GM23338 (cell line): ENCODE measurements at regions not wholly inside any gene's neighbourhood (a gene's known extent, or its start where the extent isn't known, plus 50 kb on each side); places are given as distances from the start of the nearest gene placed in this dataset.

Source experiments
- ATAC-seq: fragments of 200-7000 bp; cut with Tn5 transposase; 3 replicates; pipeline ENCODE4 v1.9.1; 2020
- DNase-seq: peaks from one replicate; pipeline ENCODE4 v3.0.0-alpha.2; 2015; ENCODE audit warnings: low spot score
- H2AFZ ChIP-seq: fragments of 200-600 bp; sonication (generic); 2 replicates; pipeline ENCODE4 v1.8.0; 2016; ENCODE audit warnings: antibody characterized with exemption, mild to moderate bottlenecking, moderate library complexity
- H3F3A ChIP-seq: fragments of 200-600 bp; sonication (generic); replicated peaks from 2 replicates; pipeline ENCODE4 v1.8.0; 2017; ENCODE audit warnings: antibody characterized with exemption, mixed run types, low read depth
- H3K27ac ChIP-seq: fragments of 200-600 bp; sonication (generic); 2 replicates; pipeline ENCODE4 v1.6.1; 2016; ENCODE audit warnings: low read depth
- H3K27me3 ChIP-seq: fragments of 200-600 bp; sonication (generic); 2 replicates; pipeline ENCODE4 v1.8.0; 2016; ENCODE audit warnings: mild to moderate bottlenecking, mixed run types, moderate library complexity; ENCODE audit not compliant: insufficient read depth
- H3K36me3 ChIP-seq: fragments of 200-600 bp; sonication (generic); 2 replicates; pipeline ENCODE4 v1.8.0; 2016; ENCODE audit warnings: mild to moderate bottlenecking; ENCODE audit not compliant: insufficient read depth
- H3K4me1 ChIP-seq: fragments of 200-600 bp; sonication (generic); 2 replicates; pipeline ENCODE4 v1.8.0; 2016; ENCODE audit warnings: mild to moderate bottlenecking, moderate library complexity; ENCODE audit not compliant: insufficient read depth
- H3K4me2 ChIP-seq: fragments of 200-600 bp; sonication (generic); 2 replicates; pipeline ENCODE4 v1.7.1; 2017; ENCODE audit warnings: mixed run types
- H3K4me3 ChIP-seq: fragments of 200-600 bp; sonication (generic); 2 replicates; pipeline ENCODE4 v1.6.1; 2016; ENCODE audit warnings: mixed run types
- H3K79me2 ChIP-seq: fragments of 200-600 bp; sonication (generic); replicated peaks from 2 replicates; pipeline ENCODE4 v1.8.0; 2017; ENCODE audit warnings: mild to moderate bottlenecking; ENCODE audit not compliant: insufficient read depth
- H3K9me2 ChIP-seq: fragments of 200-600 bp; sonication (generic); 2 replicates; pipeline ENCODE4 v1.8.0; 2017; ENCODE audit not compliant: insufficient read depth
- H4K20me1 ChIP-seq: fragments of 200-600 bp; sonication (generic); replicated peaks from 2 replicates; pipeline ENCODE4 v1.8.0; 2017; ENCODE audit warnings: mild to moderate bottlenecking; ENCODE audit not compliant: insufficient read depth
- H3K27ac Mint-ChIP-seq: 2 replicates; pipeline ENCODE4 v1.8.0; 2020; ENCODE audit warnings: inconsistent platforms, mild to moderate bottlenecking, moderate library complexity, mixed read lengths
- H3K27me3 Mint-ChIP-seq: 3 replicates; pipeline ENCODE4 v1.8.0; 2022; ENCODE audit warnings: low read depth, mild to moderate bottlenecking, moderate library complexity, mixed read lengths, inconsistent platforms; ENCODE audit not compliant: insufficient read depth, poor library complexity
- H3K36me3 Mint-ChIP-seq: 3 replicates; pipeline ENCODE4 v1.8.0; 2021; ENCODE audit warnings: low read depth, mild to moderate bottlenecking, inconsistent platforms, moderate library complexity, mixed read lengths
- H3K4me1 Mint-ChIP-seq: 3 replicates; pipeline ENCODE4 v1.8.0; 2020; ENCODE audit warnings: mild to moderate bottlenecking, inconsistent platforms, mixed read lengths
- H3K4me3 Mint-ChIP-seq: 3 replicates; pipeline ENCODE4 v1.8.0; 2021; ENCODE audit warnings: moderate library complexity, mild to moderate bottlenecking, inconsistent platforms, mixed read lengths
- H3K9me3 Mint-ChIP-seq: 3 replicates; pipeline ENCODE4 v1.8.0; 2020; ENCODE audit warnings: moderate library complexity, mild to moderate bottlenecking, inconsistent platforms, mixed read lengths
- CREB1 ChIP-seq: fragments of 250-450 bp; sonication (Bioruptor Pico); IDR thresholded peaks from 2 replicates; pipeline ENCODE4 v1.5.0; 2020; ENCODE audit warnings: low read depth, mild to moderate bottlenecking, moderate library complexity
- EZH2 ChIP-seq: fragments of 200-600 bp; sonication (generic); IDR thresholded peaks from one replicate; pipeline ENCODE4 v1.8.0; 2017; ENCODE audit warnings: antibody characterized with exemption, mild to moderate bottlenecking, low read depth; ENCODE audit not compliant: unreplicated experiment
- EZH2phosphoT487 ChIP-seq: fragments of 200-600 bp; sonication (generic); IDR thresholded peaks from one replicate; pipeline ENCODE4 v1.8.1; 2018; ENCODE audit warnings: antibody characterized with exemption; ENCODE audit not compliant: unreplicated experiment
- JUNB ChIP-seq: IDR thresholded peaks from one replicate; pipeline ENCODE4 v1.6.1; 2016; ENCODE audit warnings: antibody characterized with exemption; ENCODE audit not compliant: unreplicated experiment
- NANOG ChIP-seq: IDR thresholded peaks from 2 replicates; pipeline ENCODE4 v1.6.1; 2016; ENCODE audit warnings: antibody characterized with exemption, borderline replicate concordance
- POLR2AphosphoS5 ChIP-seq: IDR thresholded peaks from 2 replicates; pipeline ENCODE4 v1.6.1; 2016; ENCODE audit warnings: antibody characterized with exemption, low read depth
- STAT1 ChIP-seq: IDR thresholded peaks from one replicate; pipeline ENCODE4 v1.6.1; 2016; ENCODE audit warnings: antibody characterized with exemption; ENCODE audit not compliant: unreplicated experiment
- ZNF114 ChIP-seq: fragments of 250-450 bp; sonication (Bioruptor Pico); IDR thresholded peaks from 2 replicates; pipeline ENCODE4 v1.5.0; 2020; ENCODE audit warnings: mild to moderate bottlenecking, moderate library complexity
- ZNF331 ChIP-seq: fragments of 250-450 bp; sonication (Bioruptor Pico); IDR thresholded peaks from 2 replicates; pipeline ENCODE4 v1.5.0; 2020; ENCODE audit warnings: low read depth, mild to moderate bottlenecking, moderate library complexity
- TF ChIP-seq, protein P1 (sequence below): IDR thresholded peaks from 2 replicates; pipeline ENCODE4 v1.6.1; 2016; ENCODE audit warnings: antibody characterized with exemption
- TF ChIP-seq, protein P2 (sequence below): fragments of 250-450 bp; sonication (Bioruptor Pico); IDR thresholded peaks from 2 replicates; pipeline ENCODE4 v1.5.0; 2020; ENCODE audit warnings: mild to moderate bottlenecking, moderate library complexity
- TF ChIP-seq, protein P3 (sequence below): IDR thresholded peaks from one replicate; pipeline ENCODE4 v1.6.1; 2018; ENCODE audit warnings: antibody characterized with exemption; ENCODE audit not compliant: unreplicated experiment
- TF ChIP-seq, protein P4 (sequence below), 2 experiments: fragments of 200-600 bp in 1 of 2; sonication (generic) in 1 of 2; conservative IDR thresholded peaks; 2 replicates each; pipeline versions ENCODE4 v1.5.1 to v1.6.1; 2016 to 2017; ENCODE audit warnings: antibody characterized with exemption in 2 of 2, low read depth in 2 of 2, mild to moderate bottlenecking in 2 of 2, moderate library complexity in 1 of 2

DNA sequence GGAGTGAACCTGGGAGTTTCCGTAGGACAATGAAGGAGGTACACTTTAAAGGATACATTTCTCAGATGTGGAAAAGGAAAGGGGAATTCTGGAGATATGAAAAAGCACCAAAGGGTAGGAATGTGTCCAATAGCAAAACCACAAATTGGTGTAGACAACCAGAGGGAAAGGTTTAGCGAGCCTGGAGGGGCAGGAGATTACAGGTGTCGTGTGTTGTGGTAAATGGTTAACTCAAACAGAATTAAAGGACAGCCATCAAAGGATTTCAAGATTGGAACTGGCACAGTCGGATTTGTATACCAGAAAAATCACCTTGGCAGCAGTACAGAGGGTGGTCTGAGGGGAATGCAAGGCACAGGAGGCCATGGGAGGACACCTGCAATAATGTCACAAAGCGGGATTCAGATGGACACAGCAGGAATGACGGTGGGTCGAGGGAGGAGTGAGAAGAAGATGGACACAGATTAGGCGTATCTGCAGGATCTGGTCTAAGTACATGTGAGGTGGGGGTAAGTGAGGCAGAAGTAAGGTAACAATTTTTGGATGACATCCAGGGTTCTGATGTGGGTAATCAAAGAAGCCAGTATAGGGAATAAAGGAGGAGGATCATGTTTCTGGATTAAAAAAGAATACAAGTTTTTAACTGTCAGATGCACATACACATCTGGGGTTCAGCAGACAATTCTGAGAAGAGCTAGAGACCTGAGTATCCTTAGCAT lies 361.6 kb downstream of the KLF12 start:
- no peak overlapping the region for H3K4me3 ChIP-seq
- no peaks in the 10 kb centered on the region for H3K79me2 ChIP-seq
- H3K4me2 ChIP-seq, result no peak overlapping the region
- no peaks in the 10 kb centered on the region for H3K9me2 ChIP-seq
- peaks cover 3% of the 10 kb centered on the region; the same call in 1 of the 2 replicates for H3K4me1 ChIP-seq
- no peaks in the 10 kb centered on the region for H3K27me3 ChIP-seq
- DNase-seq, result no peak
- H3F3A ChIP-seq, result no peaks in the 10 kb centered on the region
- no peaks in the 10 kb centered on the region for H3K36me3 Mint-ChIP-seq
- H3K9me3 Mint-ChIP-seq, result no peaks in the 10 kb centered on the region
- H3K27me3 Mint-ChIP-seq, result peaks cover 2% of the 10 kb centered on the region
- TF ChIP-seq ZNF114 (CRISPR knock-in tag) (no peak), CREB1 (no peak), JUNB (no peak), ZNF331 (CRISPR knock-in tag) (no peak), EZH2 (no peak), STAT1 (no peak), POLR2AphosphoS5 (no peak), EZH2phosphoT487 (no peak), NANOG (no peak)
- TF ChIP-seq, protein P1, sequence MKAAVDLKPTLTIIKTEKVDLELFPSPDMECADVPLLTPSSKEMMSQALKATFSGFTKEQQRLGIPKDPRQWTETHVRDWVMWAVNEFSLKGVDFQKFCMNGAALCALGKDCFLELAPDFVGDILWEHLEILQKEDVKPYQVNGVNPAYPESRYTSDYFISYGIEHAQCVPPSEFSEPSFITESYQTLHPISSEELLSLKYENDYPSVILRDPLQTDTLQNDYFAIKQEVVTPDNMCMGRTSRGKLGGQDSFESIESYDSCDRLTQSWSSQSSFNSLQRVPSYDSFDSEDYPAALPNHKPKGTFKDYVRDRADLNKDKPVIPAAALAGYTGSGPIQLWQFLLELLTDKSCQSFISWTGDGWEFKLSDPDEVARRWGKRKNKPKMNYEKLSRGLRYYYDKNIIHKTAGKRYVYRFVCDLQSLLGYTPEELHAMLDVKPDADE, result no peak
- TF ChIP-seq, protein P2, sequence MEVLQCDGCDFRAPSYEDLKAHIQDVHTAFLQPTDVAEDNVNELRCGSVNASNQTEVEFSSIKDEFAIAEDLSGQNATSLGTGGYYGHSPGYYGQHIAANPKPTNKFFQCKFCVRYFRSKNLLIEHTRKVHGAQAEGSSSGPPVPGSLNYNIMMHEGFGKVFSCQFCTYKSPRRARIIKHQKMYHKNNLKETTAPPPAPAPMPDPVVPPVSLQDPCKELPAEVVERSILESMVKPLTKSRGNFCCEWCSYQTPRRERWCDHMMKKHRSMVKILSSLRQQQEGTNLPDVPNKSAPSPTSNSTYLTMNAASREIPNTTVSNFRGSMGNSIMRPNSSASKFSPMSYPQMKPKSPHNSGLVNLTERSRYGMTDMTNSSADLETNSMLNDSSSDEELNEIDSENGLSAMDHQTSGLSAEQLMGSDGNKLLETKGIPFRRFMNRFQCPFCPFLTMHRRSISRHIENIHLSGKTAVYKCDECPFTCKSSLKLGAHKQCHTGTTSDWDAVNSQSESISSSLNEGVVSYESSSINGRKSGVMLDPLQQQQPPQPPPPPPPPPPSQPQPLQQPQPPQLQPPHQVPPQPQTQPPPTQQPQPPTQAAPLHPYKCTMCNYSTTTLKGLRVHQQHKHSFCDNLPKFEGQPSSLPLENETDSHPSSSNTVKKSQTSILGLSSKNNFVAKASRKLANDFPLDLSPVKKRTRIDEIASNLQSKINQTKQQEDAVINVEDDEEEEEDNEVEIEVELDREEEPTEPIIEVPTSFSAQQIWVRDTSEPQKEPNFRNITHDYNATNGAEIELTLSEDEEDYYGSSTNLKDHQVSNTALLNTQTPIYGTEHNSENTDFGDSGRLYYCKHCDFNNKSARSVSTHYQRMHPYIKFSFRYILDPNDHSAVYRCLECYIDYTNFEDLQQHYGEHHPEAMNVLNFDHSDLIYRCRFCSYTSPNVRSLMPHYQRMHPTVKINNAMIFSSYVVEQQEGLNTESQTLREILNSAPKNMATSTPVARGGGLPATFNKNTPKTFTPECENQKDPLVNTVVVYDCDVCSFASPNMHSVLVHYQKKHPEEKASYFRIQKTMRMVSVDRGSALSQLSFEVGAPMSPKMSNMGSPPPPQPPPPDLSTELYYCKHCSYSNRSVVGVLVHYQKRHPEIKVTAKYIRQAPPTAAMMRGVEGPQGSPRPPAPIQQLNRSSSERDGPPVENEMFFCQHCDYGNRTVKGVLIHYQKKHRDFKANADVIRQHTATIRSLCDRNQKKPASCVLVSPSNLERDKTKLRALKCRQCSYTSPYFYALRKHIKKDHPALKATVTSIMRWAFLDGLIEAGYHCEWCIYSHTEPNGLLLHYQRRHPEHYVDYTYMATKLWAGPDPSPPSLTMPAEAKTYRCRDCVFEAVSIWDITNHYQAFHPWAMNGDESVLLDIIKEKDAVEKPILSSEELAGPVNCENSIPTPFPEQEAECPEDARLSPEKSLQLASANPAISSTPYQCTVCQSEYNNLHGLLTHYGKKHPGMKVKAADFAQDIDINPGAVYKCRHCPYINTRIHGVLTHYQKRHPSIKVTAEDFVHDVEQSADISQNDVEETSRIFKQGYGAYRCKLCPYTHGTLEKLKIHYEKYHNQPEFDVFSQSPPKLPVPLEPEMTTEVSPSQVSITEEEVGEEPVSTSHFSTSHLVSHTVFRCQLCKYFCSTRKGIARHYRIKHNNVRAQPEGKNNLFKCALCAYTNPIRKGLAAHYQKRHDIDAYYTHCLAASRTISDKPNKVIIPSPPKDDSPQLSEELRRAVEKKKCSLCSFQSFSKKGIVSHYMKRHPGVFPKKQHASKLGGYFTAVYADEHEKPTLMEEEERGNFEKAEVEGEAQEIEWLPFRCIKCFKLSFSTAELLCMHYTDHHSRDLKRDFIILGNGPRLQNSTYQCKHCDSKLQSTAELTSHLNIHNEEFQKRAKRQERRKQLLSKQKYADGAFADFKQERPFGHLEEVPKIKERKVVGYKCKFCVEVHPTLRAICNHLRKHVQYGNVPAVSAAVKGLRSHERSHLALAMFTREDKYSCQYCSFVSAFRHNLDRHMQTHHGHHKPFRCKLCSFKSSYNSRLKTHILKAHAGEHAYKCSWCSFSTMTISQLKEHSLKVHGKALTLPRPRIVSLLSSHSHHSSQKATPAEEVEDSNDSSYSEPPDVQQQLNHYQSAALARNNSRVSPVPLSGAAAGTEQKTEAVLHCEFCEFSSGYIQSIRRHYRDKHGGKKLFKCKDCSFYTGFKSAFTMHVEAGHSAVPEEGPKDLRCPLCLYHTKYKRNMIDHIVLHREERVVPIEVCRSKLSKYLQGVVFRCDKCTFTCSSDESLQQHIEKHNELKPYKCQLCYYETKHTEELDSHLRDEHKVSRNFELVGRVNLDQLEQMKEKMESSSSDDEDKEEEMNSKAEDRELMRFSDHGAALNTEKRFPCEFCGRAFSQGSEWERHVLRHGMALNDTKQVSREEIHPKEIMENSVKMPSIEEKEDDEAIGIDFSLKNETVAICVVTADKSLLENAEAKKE, result no peak
- TF ChIP-seq, protein P3, sequence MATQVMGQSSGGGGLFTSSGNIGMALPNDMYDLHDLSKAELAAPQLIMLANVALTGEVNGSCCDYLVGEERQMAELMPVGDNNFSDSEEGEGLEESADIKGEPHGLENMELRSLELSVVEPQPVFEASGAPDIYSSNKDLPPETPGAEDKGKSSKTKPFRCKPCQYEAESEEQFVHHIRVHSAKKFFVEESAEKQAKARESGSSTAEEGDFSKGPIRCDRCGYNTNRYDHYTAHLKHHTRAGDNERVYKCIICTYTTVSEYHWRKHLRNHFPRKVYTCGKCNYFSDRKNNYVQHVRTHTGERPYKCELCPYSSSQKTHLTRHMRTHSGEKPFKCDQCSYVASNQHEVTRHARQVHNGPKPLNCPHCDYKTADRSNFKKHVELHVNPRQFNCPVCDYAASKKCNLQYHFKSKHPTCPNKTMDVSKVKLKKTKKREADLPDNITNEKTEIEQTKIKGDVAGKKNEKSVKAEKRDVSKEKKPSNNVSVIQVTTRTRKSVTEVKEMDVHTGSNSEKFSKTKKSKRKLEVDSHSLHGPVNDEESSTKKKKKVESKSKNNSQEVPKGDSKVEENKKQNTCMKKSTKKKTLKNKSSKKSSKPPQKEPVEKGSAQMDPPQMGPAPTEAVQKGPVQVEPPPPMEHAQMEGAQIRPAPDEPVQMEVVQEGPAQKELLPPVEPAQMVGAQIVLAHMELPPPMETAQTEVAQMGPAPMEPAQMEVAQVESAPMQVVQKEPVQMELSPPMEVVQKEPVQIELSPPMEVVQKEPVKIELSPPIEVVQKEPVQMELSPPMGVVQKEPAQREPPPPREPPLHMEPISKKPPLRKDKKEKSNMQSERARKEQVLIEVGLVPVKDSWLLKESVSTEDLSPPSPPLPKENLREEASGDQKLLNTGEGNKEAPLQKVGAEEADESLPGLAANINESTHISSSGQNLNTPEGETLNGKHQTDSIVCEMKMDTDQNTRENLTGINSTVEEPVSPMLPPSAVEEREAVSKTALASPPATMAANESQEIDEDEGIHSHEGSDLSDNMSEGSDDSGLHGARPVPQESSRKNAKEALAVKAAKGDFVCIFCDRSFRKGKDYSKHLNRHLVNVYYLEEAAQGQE, result no peak
- TF ChIP-seq, protein P4, sequence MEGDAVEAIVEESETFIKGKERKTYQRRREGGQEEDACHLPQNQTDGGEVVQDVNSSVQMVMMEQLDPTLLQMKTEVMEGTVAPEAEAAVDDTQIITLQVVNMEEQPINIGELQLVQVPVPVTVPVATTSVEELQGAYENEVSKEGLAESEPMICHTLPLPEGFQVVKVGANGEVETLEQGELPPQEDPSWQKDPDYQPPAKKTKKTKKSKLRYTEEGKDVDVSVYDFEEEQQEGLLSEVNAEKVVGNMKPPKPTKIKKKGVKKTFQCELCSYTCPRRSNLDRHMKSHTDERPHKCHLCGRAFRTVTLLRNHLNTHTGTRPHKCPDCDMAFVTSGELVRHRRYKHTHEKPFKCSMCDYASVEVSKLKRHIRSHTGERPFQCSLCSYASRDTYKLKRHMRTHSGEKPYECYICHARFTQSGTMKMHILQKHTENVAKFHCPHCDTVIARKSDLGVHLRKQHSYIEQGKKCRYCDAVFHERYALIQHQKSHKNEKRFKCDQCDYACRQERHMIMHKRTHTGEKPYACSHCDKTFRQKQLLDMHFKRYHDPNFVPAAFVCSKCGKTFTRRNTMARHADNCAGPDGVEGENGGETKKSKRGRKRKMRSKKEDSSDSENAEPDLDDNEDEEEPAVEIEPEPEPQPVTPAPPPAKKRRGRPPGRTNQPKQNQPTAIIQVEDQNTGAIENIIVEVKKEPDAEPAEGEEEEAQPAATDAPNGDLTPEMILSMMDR (conservative IDR thresholded peaks at IDR 0.05; ENCODE audit: low read depth in 2 of 2), result no peak
- H3K36me3 ChIP-seq, result no peaks in the 10 kb centered on the region
- ATAC-seq, result no peak
- H4K20me1 ChIP-seq, result no peaks in the 10 kb centered on the region
- no peak overlapping the region for H3K27ac ChIP-seq
- H3K4me3 Mint-ChIP-seq, result no peak overlapping the region
- H3K4me1 Mint-ChIP-seq, result peaks cover 13% of the 10 kb centered on the region
- H2AFZ ChIP-seq, result no peak overlapping the region
- H3K27ac Mint-ChIP-seq, result no peak overlapping the region
